HUDEP-2 (cell line): ENCODE measurements at regions not wholly inside any gene's neighbourhood (a gene's known extent, or its start where the extent isn't known, plus 50 kb on each side); places are given as distances from the start of the nearest gene placed in this dataset.

Source experiments
- DNase-seq, 76 experiments: peaks; one replicate each; lab custom pipeline; 2025; ENCODE audit not compliant: unreplicated experiment in 76 of 76; lab: John Stamatoyannopoulos, UW

- DNase-seq = no peak
Measured at GRCh38 chr13:111533900-111534683, 213.7 kb downstream of the TEX29 start.

- no peak for DNase-seq
Measured at GRCh38 chr13:111534751-111535522, 214.5 kb downstream of the TEX29 start.

GRCh38 chr13:111535523-111535811 lies 215.0 kb downstream of the TEX29 start:
- DNase-seq = no peak

- no peak for DNase-seq
Measured at GRCh38 chr13:111536075-111536642, 215.7 kb downstream of the TEX29 start.

GRCh38 chr13:111537115-111537728 lies 216.8 kb downstream of the TEX29 start:
- DNase-seq = no peak

- DNase-seq = no peak
Measured at GRCh38 chr13:111537843-111538499, 217.5 kb downstream of the TEX29 start.

- no peak for DNase-seq
Measured at GRCh38 chr13:111539252-111539651, 218.8 kb downstream of the TEX29 start.

GRCh38 chr13:111539791-111540446 lies 219.5 kb downstream of the TEX29 start:
- no peak for DNase-seq

- DNase-seq = no peak
Measured at GRCh38 chr13:111540486-111540885, 220.0 kb downstream of the TEX29 start.

GRCh38 chr13:111541345-111541744 lies 220.9 kb downstream of the TEX29 start:
- DNase-seq = no peak

- DNase-seq = no peak
Measured at GRCh38 chr13:111541752-111542529, 221.5 kb downstream of the TEX29 start.

- no peak for DNase-seq
Measured at GRCh38 chr13:111542530-111543341, 222.3 kb downstream of the TEX29 start.

GRCh38 chr13:111546921-111547675 lies 226.7 kb downstream of the TEX29 start:
- DNase-seq = no peak

- no peak for DNase-seq
Measured at GRCh38 chr13:111547726-111548273, 227.4 kb downstream of the TEX29 start.

GRCh38 chr13:111548301-111548700 lies 227.9 kb downstream of the TEX29 start:
- no peak for DNase-seq

- no peak for DNase-seq
Measured at GRCh38 chr13:111548805-111549204, 228.4 kb downstream of the TEX29 start.

- DNase-seq = no peak
Measured at GRCh38 chr13:111549464-111549863, 229.0 kb downstream of the TEX29 start.

GRCh38 chr13:111550062-111550461 lies 229.6 kb downstream of the TEX29 start:
- DNase-seq = no peak
